Muscle of arm (tissue), 1 donor: ENCODE measurements at regions not wholly inside any gene's neighbourhood (a gene's known extent, or its start where the extent isn't known, plus 50 kb on each side); places are given as distances from the start of the nearest gene placed in this dataset.
"Not testable (repeated sequence)": the region's sequence is repeated elsewhere in the genome, so short reads cannot be mapped to it uniquely, and the experiment has no call there.

Experiments used
- DNase-seq: peaks from one replicate; pipeline ENCODE4 v3.0.0-alpha.2; 2013

DNA sequence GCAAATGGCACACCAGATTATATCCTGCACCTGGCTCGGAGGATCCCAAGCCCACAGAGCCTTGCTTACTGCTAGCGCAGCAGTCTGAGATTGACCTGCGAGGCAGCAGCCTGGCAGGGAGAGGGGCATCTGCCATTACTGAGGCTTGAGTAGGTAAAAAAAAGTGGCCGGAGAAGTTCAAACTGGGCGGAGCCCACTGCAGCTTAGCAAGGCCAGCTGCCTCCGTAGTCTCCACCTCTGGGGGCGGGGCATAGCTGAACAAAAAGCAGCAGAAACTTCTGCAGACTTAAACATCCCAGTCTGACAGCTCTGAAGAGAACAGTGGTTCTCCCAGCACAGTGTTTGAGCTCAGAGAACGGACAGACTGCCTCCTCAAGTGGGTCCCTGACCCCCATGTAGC is 85.4 kb upstream of the TMEM170B start:
- DNase-seq = not testable (repeated sequence)

- DNase-seq = no peak
Observed at GRCh38 chr6:11450037-11450436, 87.5 kb upstream of the TMEM170B start.

DNA sequence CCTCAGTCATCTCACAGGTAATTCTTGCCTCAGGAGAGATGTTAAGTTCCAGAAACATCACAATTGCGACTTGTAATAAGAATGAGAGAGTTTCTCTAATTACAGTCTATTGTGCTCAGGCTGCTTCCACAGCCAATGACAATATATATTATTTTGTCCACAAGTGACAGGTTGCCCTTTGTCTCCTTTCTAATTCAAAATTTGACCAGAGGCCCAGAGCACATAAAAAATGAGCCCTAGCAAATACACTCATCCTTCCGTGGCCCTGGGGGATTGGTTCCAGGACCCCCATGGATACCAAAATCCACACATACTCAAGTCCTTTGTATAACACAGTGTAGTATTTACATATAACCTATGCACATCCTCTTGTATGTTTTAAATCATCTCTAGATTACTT is 88.1 kb upstream of the TMEM170B start:
- no peak for DNase-seq

DNA sequence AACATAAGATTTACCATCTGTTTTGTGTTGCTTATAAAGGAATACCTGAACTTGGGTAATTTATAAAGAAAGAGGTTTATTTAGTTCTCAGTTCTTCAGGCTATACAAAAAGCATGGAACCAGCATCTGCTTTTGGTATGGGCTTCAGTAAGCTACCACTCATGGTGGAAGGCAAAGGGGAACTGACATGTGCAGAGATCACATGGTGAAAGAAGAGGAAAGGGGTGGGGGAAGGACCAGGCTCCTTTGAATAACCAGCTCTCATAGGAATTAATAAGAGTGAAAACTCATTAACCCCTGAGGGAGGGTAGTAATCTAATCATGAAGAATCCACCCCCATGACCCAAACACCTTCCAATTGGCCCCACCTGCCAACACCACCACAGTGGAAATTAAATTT is 89.5 kb upstream of the TMEM170B start:
- DNase-seq = no peak

- no peak for DNase-seq
Observed at GRCh38 chr6:11447265-11447664, 90.3 kb upstream of the TMEM170B start.

DNA sequence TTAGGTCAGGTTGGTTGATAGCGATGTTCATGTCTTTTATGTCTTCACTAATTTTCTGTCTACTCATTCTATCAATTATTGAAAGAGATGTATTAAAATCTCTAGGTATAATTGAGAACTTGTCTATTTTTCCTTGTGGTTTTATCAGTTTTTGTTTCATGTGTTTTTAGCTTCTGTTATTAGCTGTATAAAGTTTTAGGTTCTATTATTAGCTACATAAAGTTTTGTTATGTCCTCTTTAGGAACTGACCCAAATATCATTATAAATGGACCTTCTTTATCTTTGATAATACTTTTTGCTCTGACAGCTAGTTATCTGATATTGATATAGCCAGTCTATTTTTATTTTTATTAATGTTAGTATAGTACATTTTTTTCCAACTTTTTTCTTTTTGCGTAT is 92.4 kb upstream of the TMEM170B start:
- DNase-seq = no peak

DNA sequence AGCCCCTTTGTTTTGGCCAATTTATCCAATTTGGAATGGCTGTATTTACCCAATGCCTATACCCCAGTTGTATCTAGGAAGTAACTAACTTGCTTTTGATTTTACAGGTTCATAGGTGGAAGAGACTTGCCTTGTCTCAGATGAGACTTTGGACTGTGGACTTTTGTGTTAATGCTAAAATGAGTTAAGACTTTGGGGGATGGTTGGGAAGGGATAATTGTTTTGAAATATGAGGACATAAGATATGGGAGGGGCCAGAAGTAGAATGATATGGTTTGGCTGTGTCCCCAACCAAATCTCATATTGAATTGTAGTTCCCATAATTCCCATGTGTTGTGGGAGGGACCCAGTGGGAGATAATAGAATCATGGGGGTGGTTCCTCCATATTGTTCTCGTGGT is 94.4 kb upstream of the TMEM170B start:
- not testable (repeated sequence) for DNase-seq

DNA sequence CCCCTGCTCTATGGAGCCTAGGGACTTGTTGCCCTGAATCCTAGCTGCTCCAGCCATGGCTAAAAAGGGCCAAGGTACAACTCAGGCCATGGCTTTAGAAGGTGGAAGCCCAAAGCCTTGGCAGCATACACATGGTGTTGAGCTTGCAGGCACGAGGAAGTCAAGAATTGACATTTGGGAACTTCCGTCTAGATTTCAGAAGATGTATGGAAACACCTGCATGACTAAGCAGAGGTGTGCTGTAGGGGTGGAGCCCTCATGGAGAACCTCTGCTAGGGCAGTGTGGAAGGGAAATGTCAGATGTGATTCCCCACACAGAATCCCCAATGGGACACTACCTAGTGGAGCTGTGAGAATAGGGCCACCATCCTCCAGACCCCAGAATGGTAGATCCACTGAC is 95.1 kb upstream of the TMEM170B start:
- no peak for DNase-seq

GRCh38 chr6:11439876-11440275 is 97.7 kb upstream of the TMEM170B start:
- DNase-seq = no peak

DNA sequence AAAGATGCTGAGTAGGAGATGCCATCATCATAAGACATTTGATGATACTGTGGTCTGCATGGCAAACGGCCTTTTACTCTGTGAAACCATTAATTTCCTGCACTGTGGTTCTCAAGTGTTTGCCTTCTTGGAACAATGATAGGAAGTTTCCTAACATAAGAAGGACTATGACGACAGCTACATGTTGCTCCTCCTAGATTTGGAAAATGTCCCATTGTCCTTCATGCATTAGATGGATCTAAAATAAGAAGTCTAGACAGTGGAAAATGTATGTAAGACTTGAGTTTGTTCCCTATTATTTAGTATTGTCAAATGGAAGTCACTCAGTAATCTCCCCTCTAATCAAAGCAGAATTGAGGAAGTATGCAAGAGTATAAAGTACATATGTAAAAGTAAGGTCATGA is 98.5 kb upstream of the TMEM170B start:
- DNase-seq = no peak

- DNase-seq = no peak
Observed at GRCh38 chr6:11437824-11438459, 99.6 kb upstream of the TMEM170B start.

DNA sequence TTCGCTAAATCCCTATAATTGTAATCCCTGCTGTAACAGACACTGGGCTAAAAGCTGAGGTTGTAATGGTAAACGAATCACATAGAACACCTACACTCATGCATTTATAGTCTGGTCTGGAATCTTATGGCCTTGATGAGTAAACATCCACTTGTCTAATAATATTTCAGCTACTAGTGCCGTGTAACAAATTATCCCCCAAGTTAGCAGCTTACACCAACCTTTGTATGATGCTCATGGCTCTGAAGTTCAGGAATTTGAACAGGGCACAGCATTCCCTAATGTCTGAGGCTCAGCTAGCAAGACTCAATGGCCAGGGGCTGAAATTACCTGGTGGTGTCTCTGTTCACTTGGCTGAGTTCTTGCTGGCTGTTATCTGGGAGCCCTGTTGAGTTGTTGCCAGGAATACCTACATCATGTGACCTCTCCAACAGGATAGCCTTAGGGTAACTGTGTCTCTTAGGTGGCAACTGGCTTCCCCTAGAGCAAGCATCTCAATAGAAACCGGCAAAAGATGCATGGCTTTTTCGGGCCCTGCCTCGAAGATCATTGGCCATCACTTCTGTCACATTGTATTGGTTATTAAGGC is 100.9 kb upstream of the TMEM170B start:
- no peak for DNase-seq

GRCh38 chr6:11434565-11435326 is 102.8 kb upstream of the TMEM170B start:
- DNase-seq = no peak

GRCh38 chr6:11433860-11434259 is 103.7 kb upstream of the TMEM170B start:
- DNase-seq = no peak

DNA sequence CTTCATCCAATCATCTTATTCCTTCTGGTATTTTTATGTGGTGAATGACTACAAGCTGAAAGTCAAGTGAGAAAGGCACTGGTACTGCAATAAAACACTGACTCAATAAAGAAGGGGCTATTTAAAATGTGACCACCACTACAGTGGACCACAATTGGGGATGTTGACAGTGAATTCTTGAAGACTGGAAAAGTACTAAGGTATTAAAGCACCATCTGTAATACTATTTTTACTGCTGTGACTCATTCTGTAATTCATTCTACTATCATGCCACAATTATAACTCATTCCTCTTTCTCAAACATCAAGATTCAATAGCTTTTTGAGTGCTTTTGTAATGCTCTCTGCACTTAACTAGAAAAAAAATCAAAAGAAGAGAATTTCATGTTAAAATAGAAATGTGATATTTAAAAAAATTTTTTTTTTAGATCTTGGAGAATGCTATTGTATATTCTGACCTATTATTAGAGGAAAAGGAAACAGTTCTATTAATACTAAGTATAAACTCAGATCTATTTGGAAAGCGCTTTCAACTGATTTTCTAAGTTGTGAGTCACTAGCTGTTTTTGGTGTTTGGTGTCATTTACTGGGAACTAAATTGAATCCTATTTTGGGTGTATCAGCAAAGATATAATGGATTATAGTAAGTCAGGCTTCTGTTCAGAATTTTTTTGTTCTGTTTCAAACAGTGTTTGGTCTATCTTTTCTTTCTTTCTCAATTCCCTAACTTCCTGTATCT is 104.7 kb upstream of the TMEM170B start:
- DNase-seq = no peak

GRCh38 chr6:11432091-11432490 is 105.5 kb upstream of the TMEM170B start:
- DNase-seq = no peak

GRCh38 chr6:11431455-11431937 is 106.1 kb upstream of the TMEM170B start:
- DNase-seq = no peak

- DNase-seq = no peak
Observed at GRCh38 chr6:11430036-11430435, 107.5 kb upstream of the TMEM170B start.

GRCh38 chr6:11429577-11429976 is 108.0 kb upstream of the TMEM170B start:
- DNase-seq = no peak

DNA sequence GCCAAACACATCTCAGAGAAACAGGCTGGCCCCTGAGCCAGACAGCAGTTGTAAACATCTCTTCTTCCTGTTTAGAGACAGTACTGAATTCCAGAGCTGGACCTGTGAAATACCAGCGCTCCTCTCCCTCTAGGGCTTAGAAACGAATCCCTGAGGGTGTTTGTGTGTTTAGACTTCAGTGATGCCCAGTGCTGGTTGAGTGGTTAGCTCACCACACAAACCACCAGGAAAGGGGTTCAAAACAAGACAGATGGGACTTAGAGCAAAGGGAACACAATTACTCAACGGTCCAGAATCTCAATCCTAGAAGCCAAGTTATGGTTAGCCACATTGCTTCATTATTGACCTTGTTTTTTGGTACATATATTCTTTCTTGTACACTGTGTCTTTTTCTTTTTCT is 108.7 kb upstream of the TMEM170B start:
- DNase-seq = no peak

GRCh38 chr6:11428371-11428770 is 109.2 kb upstream of the TMEM170B start:
- DNase-seq = no peak

- no peak for DNase-seq
Observed at GRCh38 chr6:11427723-11428245, 109.8 kb upstream of the TMEM170B start.
